ENCODE measurements at regions not wholly inside any gene's neighbourhood (a gene's known extent, or its start where the extent isn't known, plus 50 kb on each side); places are given as distances from the start of the nearest gene placed in this dataset.

GRCh38 chr2:47295981-47296635, 73.0 kb upstream of the EPCAM start:
- TF ChIP-seq EZH2 (IDR thresholded peaks at IDR 0.05; ENCODE audit: borderline replicate concordance, insufficient read depth, low read depth, low read length, poor library complexity, severe bottlenecking) (no peak), CTCF (IDR thresholded peaks at IDR 0.05) (no peak)
